Tibial nerve (tissue), 4 donors: ENCODE measurements at regions not wholly inside any gene's neighbourhood (a gene's known extent, or its start where the extent isn't known, plus 50 kb on each side); places are given as distances from the start of the nearest gene placed in this dataset.

ENCODE experiments used
- EP300 ChIP-seq, 2 donors: sonication (generic); formaldehyde crosslinking; IDR thresholded peaks; one replicate each; pipeline ENCODE4 v1.6.1; 2017; ENCODE audit warnings: antibody characterized with exemption in 2 of 2, mild to moderate bottlenecking in 1 of 2
- POLR2A ChIP-seq, 2 donors: fragments of 450-650 bp; IDR thresholded peaks; one replicate each; pipeline ENCODE4 v1.6.1; 2017; ENCODE audit warnings: antibody characterized with exemption in 2 of 2, mild to moderate bottlenecking in 2 of 2, moderate library complexity in 2 of 2
- TF ChIP-seq, protein P1 (sequence below), 5 experiments: fragments of 200-600 bp in 3 of 5; fragments of 450-650 bp in 2 of 5; sonication (generic) in 3 of 5; IDR thresholded peaks; one replicate each; pipeline ENCODE4 v1.5.1; 2016 to 2019; ENCODE audit warnings: antibody characterized with exemption in 5 of 5, mild to moderate bottlenecking in 3 of 5, moderate library complexity in 2 of 5

DNA sequence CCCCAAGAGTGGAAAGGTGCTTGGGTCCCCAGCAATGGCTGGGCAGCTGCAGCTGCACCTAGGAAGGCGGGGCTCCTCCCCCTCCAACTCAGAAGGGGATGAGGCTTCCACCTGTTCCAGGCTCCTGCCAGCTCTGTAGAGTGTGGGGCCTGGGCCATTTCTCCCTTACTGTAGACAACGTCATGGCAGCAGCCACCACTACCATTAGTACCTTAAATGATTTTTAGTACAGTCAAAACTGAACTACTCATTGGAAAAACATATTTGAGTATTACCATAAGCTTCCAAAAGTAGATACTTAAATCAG lies 1274.2 kb upstream of the GBE1 start:
- TF ChIP-seq, protein P1, sequence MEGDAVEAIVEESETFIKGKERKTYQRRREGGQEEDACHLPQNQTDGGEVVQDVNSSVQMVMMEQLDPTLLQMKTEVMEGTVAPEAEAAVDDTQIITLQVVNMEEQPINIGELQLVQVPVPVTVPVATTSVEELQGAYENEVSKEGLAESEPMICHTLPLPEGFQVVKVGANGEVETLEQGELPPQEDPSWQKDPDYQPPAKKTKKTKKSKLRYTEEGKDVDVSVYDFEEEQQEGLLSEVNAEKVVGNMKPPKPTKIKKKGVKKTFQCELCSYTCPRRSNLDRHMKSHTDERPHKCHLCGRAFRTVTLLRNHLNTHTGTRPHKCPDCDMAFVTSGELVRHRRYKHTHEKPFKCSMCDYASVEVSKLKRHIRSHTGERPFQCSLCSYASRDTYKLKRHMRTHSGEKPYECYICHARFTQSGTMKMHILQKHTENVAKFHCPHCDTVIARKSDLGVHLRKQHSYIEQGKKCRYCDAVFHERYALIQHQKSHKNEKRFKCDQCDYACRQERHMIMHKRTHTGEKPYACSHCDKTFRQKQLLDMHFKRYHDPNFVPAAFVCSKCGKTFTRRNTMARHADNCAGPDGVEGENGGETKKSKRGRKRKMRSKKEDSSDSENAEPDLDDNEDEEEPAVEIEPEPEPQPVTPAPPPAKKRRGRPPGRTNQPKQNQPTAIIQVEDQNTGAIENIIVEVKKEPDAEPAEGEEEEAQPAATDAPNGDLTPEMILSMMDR (IDR thresholded peaks at IDR 0.05), result no peak
- TF ChIP-seq POLR2A (IDR thresholded peaks at IDR 0.05) (no peak), EP300 (IDR thresholded peaks at IDR 0.05) (no peak)
